GM12865 (cell line): ENCODE measurements at regions not wholly inside any gene's neighbourhood (a gene's known extent, or its start where the extent isn't known, plus 50 kb on each side); places are given as distances from the start of the nearest gene placed in this dataset.

Source experiments
- DNase-seq: peaks from one replicate; pipeline ENCODE4 v3.0.0; 2010; ENCODE audit warnings: low read depth
- H3K4me3 ChIP-seq: 2 replicates; pipeline ENCODE4 v1.5.1; 2011; ENCODE audit warnings: mild to moderate bottlenecking, low read depth, low read length, control low read depth
- CTCF ChIP-seq: IDR thresholded peaks from 2 replicates; pipeline ENCODE4 v1.5.1; 2011; ENCODE audit warnings: low read length, control low read depth, low read depth, inconsistent platforms; ENCODE audit not compliant: insufficient read depth; ENCODE audit errors: missing control alignments

GRCh38 chr5:173771121-173771724, 116.9 kb upstream of the CPEB4 start:
- TF ChIP-seq CTCF: no peak

GRCh38 chr5:173771725-173772383, 116.3 kb upstream of the CPEB4 start:
- no peak for DNase-seq
- TF ChIP-seq CTCF: no peak
- H3K4me3 ChIP-seq: no peak overlapping the region

More at GRCh38 chr5:173771121-173771724, 116.9 kb upstream of the CPEB4 start:
- DNase-seq: no peak
- no peak overlapping the region for H3K4me3 ChIP-seq

- no peak for DNase-seq
- no peak overlapping the region for H3K4me3 ChIP-seq
- TF ChIP-seq CTCF: no peak
These were observed 115.6 kb upstream of the CPEB4 start for GRCh38 chr5:173772384-173773059.

- TF ChIP-seq CTCF: no peak
- H3K4me3 ChIP-seq: no peak overlapping the region
- no peak for DNase-seq
These were observed 113.8 kb upstream of the CPEB4 start for GRCh38 chr5:173774271-173774761.

- no peak for TF ChIP-seq CTCF
- no peak for DNase-seq
- no peak overlapping the region for H3K4me3 ChIP-seq
These were observed 112.6 kb upstream of the CPEB4 start for GRCh38 chr5:173775261-173776197.

- no peak for DNase-seq
- TF ChIP-seq CTCF: no peak
These were observed 111.0 kb upstream of the CPEB4 start for GRCh38 chr5:173777149-173777548.

More at GRCh38 chr5:173777149-173777548, 111.0 kb upstream of the CPEB4 start:
- no peak overlapping the region for H3K4me3 ChIP-seq
